Activated CD4-positive, alpha-beta T cell treated with anti-CD3 and anti-CD28 coated beads, Interleukin-2, amount 10 ng/mL, durations not matched to agents 24 days and 14 days (primary cell): ENCODE measurements at regions not wholly inside any gene's neighbourhood (a gene's known extent, or its start where the extent isn't known, plus 50 kb on each side); places are given as distances from the start of the nearest gene placed in this dataset.

Experiments
- DNase-seq: peaks from one replicate; pipeline ENCODE4 v3.0.0; 2022
- H3K27ac Mint-ChIP-seq: one replicate; pipeline ENCODE4 v1.8.0; 2022; ENCODE audit warnings: mild to moderate bottlenecking, mixed read lengths
- H3K27me3 Mint-ChIP-seq: one replicate; pipeline ENCODE4 v1.8.0; 2022; ENCODE audit warnings: mixed read lengths
- H3K36me3 Mint-ChIP-seq: one replicate; pipeline ENCODE4 v1.8.0; 2022; ENCODE audit warnings: low read depth, mild to moderate bottlenecking, mixed read lengths
- H3K4me1 Mint-ChIP-seq: one replicate; pipeline ENCODE4 v1.8.0; 2021; ENCODE audit warnings: mixed read lengths
- H3K4me3 Mint-ChIP-seq: one replicate; pipeline ENCODE4 v1.8.0; 2022; ENCODE audit warnings: mild to moderate bottlenecking, moderate library complexity, mixed read lengths
- H3K9me3 Mint-ChIP-seq: one replicate; pipeline ENCODE4 v1.8.0; 2021; ENCODE audit warnings: mixed read lengths
- intact Hi-C: fragments of 100-400 bp; cut with micrococcal nuclease; formaldehyde crosslinking; loops from one replicate; pipeline ENCODE4 v1.15.1; 2023

DNA sequence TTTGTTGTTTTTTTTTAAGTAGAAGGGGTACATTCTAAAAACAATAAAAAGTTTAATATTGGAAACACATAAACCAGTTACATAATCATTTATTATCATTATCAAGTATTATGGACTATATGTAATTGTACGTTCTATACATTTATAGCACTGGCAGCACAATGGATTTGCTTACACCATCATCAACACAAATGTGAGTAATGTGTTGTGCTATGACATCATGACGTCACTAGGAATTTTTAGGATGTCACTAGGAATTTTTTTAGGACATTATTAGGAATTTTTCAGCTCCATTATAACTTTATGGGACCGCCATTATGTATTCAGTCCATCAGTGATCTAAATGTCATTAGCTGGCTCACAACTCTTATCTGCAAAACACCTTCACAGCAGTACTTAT lies 126.8 kb upstream of the SYT10 start:
- Mint-ChIP-seq H3K4me1 (no peaks in the 10 kb centered on the region), H3K27ac (no peak overlapping the region), H3K36me3 (no peaks in the 10 kb centered on the region), H3K4me3 (no peak overlapping the region), H3K27me3 (no peaks in the 10 kb centered on the region), H3K9me3 (peaks cover 7% of the 10 kb centered on the region)
- DNase-seq, result no peak
- intact Hi-C loops, result no loop called here

- Mint-ChIP-seq H3K27ac (no peak overlapping the region), H3K4me1 (no peaks in the 10 kb centered on the region), H3K27me3 (no peaks in the 10 kb centered on the region), H3K9me3 (no peaks in the 10 kb centered on the region), H3K4me3 (no peak overlapping the region), H3K36me3 (no peaks in the 10 kb centered on the region)
- no peak for DNase-seq
- intact Hi-C loops, result loop anchor here (10.0 kb wide), 1 partner anchor 79 kb away; no protein-coding TSS in a partner anchor
Measured at GRCh38 chr12:33575346-33575745, 135.7 kb upstream of the SYT10 start.

GRCh38 chr12:33581613-33582122 lies 142.0 kb upstream of the SYT10 start:
- no peak overlapping the region for H3K27ac Mint-ChIP-seq
- no peaks in the 10 kb centered on the region for H3K36me3 Mint-ChIP-seq
- no peaks in the 10 kb centered on the region for H3K4me1 Mint-ChIP-seq
- intact Hi-C loops, result no loop called here
- no peaks in the 10 kb centered on the region for H3K9me3 Mint-ChIP-seq
- DNase-seq, result no peak
- H3K27me3 Mint-ChIP-seq, result no peaks in the 10 kb centered on the region
- H3K4me3 Mint-ChIP-seq, result no peak overlapping the region

GRCh38 chr12:33586576-33586975 lies 147.0 kb upstream of the SYT10 start:
- H3K27ac Mint-ChIP-seq, result no peak overlapping the region
- H3K9me3 Mint-ChIP-seq, result no peaks in the 10 kb centered on the region
- intact Hi-C loops, result no loop called here
- no peaks in the 10 kb centered on the region for H3K27me3 Mint-ChIP-seq
- no peak for DNase-seq
- H3K4me3 Mint-ChIP-seq, result no peak overlapping the region
- no peaks in the 10 kb centered on the region for H3K36me3 Mint-ChIP-seq
- no peaks in the 10 kb centered on the region for H3K4me1 Mint-ChIP-seq

DNA sequence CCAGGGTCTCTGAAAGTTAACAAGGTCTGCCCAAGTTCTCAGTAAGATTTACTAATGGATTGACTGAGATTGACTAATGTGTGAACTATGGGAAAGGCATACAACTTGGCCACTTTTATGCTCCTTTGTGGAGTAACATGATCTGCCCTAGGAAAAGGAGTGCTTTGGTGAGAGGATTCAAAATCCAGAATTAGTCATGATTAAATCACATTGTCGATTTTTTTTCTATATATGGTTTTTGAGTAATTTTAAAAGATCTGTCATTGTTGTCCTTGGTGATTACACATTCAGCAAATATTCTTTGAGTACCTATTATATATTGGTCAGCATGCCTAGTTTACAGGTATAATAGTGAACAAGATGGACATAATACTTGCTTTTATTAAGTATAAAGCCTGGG lies 147.7 kb upstream of the SYT10 start:
- H3K36me3 Mint-ChIP-seq, result no peaks in the 10 kb centered on the region
- no peaks in the 10 kb centered on the region for H3K27me3 Mint-ChIP-seq
- no peaks in the 10 kb centered on the region for H3K4me1 Mint-ChIP-seq
- no peak overlapping the region for H3K4me3 Mint-ChIP-seq
- no peak overlapping the region for H3K27ac Mint-ChIP-seq
- H3K9me3 Mint-ChIP-seq, result no peaks in the 10 kb centered on the region
- DNase-seq, result no peak
- intact Hi-C loops, result no loop called here

DNA sequence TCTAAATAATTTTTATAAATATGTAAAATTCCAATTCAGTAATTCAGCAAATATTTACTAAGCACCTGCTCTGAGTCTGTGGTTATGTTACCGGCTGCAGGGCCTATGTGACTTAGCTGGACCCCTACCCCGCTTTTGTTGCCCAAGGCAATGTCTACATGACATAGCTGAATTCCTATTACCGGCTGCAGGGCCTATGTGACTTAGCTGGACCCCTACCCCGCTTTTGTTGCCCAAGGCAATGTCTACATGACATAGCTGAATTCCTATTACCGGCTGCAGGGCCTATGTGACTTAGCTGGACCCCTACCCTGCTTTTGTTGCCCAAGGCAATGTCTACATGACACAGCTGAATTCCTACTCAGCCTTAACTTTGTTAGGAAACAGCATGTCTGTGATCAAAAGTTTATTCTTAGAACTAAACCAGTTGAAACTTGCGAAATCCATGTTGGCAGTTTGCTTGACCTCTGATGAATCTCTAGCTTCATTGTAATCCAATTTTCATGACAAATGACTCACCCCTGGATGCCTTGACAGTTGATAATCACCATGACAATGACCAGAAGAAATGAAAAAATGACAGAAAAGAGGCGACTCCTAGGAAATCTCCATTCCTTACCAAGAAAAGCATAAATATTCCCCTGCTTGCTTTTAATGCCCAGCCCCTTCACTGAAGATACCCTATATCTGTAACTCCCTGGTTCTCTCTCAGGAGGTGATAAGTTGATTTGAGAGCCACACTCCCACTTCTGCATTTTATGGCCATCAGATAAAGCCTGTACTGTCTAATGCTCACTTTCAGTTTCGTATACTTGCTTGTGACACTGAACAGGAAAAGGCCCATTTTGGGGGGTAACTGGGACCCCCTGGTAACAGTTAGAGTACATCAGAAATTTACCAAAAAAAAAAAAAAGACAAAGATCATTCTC lies 148.4 kb upstream of the SYT10 start:
- no peak overlapping the region for H3K27ac Mint-ChIP-seq

DNA sequence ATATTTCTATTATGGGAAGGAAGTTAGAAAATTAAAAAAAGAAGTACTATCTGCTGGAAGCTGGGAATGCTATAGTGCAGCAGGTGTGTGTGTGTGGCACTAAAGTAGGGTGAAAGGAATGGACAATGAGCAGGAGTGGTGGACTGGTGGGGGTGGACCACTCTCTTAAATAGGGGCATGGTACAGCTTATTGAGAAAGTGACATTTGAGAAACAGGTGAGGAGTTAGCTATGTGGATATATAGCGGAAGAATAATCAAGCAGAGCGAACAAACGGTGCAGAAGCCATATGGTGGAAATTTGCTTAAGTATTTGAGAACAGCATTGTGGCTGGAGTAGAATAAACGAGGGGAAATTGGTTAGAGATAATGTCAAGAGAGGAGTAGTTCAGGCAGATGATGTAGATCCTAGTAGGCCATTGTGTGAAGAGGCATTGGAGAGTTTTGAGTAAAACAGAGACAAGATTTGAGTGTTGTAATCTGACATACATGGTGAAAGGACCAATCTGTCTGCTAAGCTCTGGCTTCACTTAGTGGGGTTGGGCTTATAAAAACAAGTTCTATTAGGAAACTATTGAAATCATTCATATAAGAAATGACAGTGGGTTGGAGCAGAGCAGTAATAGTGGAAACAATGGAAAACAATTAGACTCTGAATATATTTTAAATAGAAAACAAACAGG lies 149.2 kb upstream of the SYT10 start:
- no peaks in the 10 kb centered on the region for H3K36me3 Mint-ChIP-seq
- H3K27ac Mint-ChIP-seq, result no peak overlapping the region
- H3K9me3 Mint-ChIP-seq, result no peaks in the 10 kb centered on the region
- no peaks in the 10 kb centered on the region for H3K4me1 Mint-ChIP-seq
- H3K27me3 Mint-ChIP-seq, result no peaks in the 10 kb centered on the region
- no peak overlapping the region for H3K4me3 Mint-ChIP-seq
- no peak for DNase-seq
- intact Hi-C loops, result no loop called here

More for the DNA sequence above, 148.4 kb upstream of the SYT10 start:
- intact Hi-C loops, result no loop called here
- no peak for DNase-seq
- Mint-ChIP-seq H3K4me3 (no peak overlapping the region), H3K27me3 (no peaks in the 10 kb centered on the region), H3K9me3 (no peaks in the 10 kb centered on the region), H3K4me1 (no peaks in the 10 kb centered on the region), H3K36me3 (no peaks in the 10 kb centered on the region)

- H3K9me3 Mint-ChIP-seq, result no peaks in the 10 kb centered on the region
Measured at GRCh38 chr12:33589576-33590114, 150.0 kb upstream of the SYT10 start.

DNA sequence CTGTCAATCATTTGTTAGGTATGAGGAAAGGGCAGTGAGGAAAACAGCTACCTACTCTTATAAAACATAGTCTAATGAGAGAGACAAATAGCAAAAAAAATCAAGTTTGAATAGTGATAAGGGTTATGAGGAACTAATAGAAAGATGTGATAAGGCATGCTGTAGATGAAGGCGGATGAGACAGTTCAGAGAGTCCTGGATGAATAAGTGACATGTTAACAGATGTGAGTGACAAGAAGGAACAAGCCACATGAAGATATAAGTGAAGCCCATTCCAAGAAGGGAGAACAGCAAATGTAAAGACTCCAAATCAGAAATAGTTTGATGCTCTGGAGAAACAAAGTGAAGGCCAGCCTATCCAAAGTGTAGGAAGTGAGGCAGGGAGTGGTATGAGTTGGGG lies 154.1 kb upstream of the SYT10 start:
- intact Hi-C loops, result no loop called here
- H3K4me3 Mint-ChIP-seq, result no peak overlapping the region
- no peaks in the 10 kb centered on the region for H3K4me1 Mint-ChIP-seq
- no peaks in the 10 kb centered on the region for H3K9me3 Mint-ChIP-seq
- no peak for DNase-seq
- H3K36me3 Mint-ChIP-seq, result no peaks in the 10 kb centered on the region
- no peaks in the 10 kb centered on the region for H3K27me3 Mint-ChIP-seq
- no peak overlapping the region for H3K27ac Mint-ChIP-seq

More at GRCh38 chr12:33589576-33590114, 150.0 kb upstream of the SYT10 start:
- no peaks in the 10 kb centered on the region for H3K4me1 Mint-ChIP-seq
- no peaks in the 10 kb centered on the region for H3K36me3 Mint-ChIP-seq
- no peaks in the 10 kb centered on the region for H3K27me3 Mint-ChIP-seq
- no peak overlapping the region for H3K4me3 Mint-ChIP-seq
- DNase-seq, result no peak
- H3K27ac Mint-ChIP-seq, result no peak overlapping the region
- intact Hi-C loops, result no loop called here

GRCh38 chr12:33596061-33596460 lies 156.4 kb upstream of the SYT10 start:
- Mint-ChIP-seq H3K4me1 (no peaks in the 10 kb centered on the region), H3K36me3 (no peaks in the 10 kb centered on the region), H3K4me3 (no peak overlapping the region), H3K9me3 (no peaks in the 10 kb centered on the region), H3K27me3 (no peaks in the 10 kb centered on the region), H3K27ac (no peak overlapping the region)
- intact Hi-C loops, result no loop called here
- no peak for DNase-seq

DNA sequence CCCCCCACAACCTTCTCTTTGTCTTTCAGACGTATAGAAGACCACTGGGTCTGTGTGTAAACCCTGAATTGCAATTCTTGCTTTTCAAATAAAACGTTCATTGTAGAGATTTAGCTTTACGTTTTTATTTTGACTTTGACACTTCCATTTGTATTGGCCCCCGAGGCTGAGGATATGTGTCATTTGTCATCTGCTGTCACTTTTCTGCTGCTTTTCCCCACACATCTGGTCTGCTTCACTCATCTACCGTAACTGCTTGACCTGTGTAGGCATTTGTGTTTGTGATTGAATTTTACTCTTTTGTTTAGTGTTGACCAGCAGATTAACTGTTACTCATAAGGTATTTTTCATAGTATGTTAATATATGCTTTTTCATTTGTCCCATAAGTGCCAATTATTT lies 157.2 kb upstream of the SYT10 start:
- Mint-ChIP-seq H3K27me3 (no peaks in the 10 kb centered on the region), H3K27ac (no peak overlapping the region), H3K9me3 (no peaks in the 10 kb centered on the region), H3K4me3 (no peak overlapping the region), H3K4me1 (no peaks in the 10 kb centered on the region), H3K36me3 (no peaks in the 10 kb centered on the region)
- DNase-seq, result no peak
- intact Hi-C loops, result no loop called here

GRCh38 chr12:33602515-33602914 lies 162.9 kb upstream of the SYT10 start:
- H3K27me3 Mint-ChIP-seq, result no peaks in the 10 kb centered on the region
- DNase-seq, result no peak
- no peaks in the 10 kb centered on the region for H3K9me3 Mint-ChIP-seq
- intact Hi-C loops, result no loop called here
- H3K4me1 Mint-ChIP-seq, result no peaks in the 10 kb centered on the region
- no peak overlapping the region for H3K4me3 Mint-ChIP-seq
- H3K36me3 Mint-ChIP-seq, result no peaks in the 10 kb centered on the region
- no peak overlapping the region for H3K27ac Mint-ChIP-seq

DNA sequence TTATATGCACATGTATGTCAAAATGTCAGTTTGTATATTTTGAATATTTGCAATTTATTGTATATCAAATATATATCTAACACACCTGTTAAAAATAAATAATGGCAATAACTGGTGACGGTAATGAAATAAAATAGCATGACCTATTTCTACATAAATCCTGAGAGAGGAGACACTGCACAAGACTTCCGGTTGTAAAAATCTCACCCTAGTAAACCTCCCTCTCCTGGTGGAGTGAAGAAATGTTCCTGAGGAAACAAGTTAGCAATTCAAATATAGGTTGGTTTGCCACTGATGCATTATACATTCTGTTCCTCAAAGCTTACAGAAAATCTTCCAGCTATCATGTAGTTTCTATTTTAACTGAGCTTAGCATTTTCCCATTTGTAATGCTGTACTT lies 166.1 kb upstream of the SYT10 start:
- DNase-seq, result no peak
- Mint-ChIP-seq H3K27ac (no peak overlapping the region), H3K36me3 (no peaks in the 10 kb centered on the region), H3K27me3 (no peaks in the 10 kb centered on the region), H3K9me3 (no peaks in the 10 kb centered on the region), H3K4me1 (no peaks in the 10 kb centered on the region), H3K4me3 (no peak overlapping the region)
- intact Hi-C loops, result no loop called here

- Mint-ChIP-seq H3K36me3 (no peaks in the 10 kb centered on the region), H3K27ac (no peak overlapping the region), H3K27me3 (no peaks in the 10 kb centered on the region), H3K9me3 (no peaks in the 10 kb centered on the region), H3K4me1 (no peaks in the 10 kb centered on the region), H3K4me3 (no peak overlapping the region)
- no peak for DNase-seq
- intact Hi-C loops, result no loop called here
Measured at GRCh38 chr12:33609910-33610309, 170.3 kb upstream of the SYT10 start.
